ENCODE measurements at regions not wholly inside any gene's neighbourhood (a gene's known extent, or its start where the extent isn't known, plus 50 kb on each side); places are given as distances from the start of the nearest gene placed in this dataset.

DNA sequence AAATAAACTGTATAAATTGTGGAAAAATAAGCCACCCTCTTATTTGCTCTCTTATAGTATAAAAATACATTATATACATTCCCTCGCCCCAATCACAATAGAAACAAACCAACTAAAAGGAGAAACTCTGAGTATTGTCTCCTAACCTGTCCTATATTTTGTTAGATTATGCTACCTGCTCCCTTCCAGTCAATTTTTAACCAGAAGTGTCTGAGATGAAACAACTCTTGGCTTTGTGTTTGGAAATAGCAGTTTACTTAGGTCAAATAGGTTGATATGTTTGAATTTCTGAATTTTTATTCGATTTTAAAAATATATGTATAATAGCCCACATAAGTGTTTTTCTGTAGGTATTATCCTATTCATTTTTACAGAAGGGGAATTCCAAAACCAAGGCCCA is 475.0 kb upstream of the ZNF462 start:
- TF ChIP-seq POLR2A (IDR thresholded peaks at IDR 0.05; ENCODE audit: low read length) (no peak), GATA1 (IDR thresholded peaks at IDR 0.05; ENCODE audit: low read depth, low read length) (no peak)
